ENCODE measurements at regions not wholly inside any gene's neighbourhood (a gene's known extent, or its start where the extent isn't known, plus 50 kb on each side); places are given as distances from the start of the nearest gene placed in this dataset.

GRCh38 chr2:71846669-71847291 is 300.9 kb downstream of the CYP26B1 start:
- TF ChIP-seq CTCF (IDR thresholded peaks at IDR 0.05) (no peak), POLR2A (IDR thresholded peaks at IDR 0.05) (no peak)
